HG02759 (cell line): ENCODE measurements at regions not wholly inside any gene's neighbourhood (a gene's known extent, or its start where the extent isn't known, plus 50 kb on each side); places are given as distances from the start of the nearest gene placed in this dataset.
A peak's percentile ranks its signal among the peaks of the same experiment; 100 is the strongest.
"Not testable (repeated sequence)": the region's sequence is repeated elsewhere in the genome, so short reads cannot be mapped to it uniquely, and the experiment has no call there.

Experiments
- ATAC-seq: cut with Tn5 transposase; IDR thresholded peaks from one replicate; pipeline ENCODE4 v1.9.1; 2021; ENCODE audit warnings: mild to moderate bottlenecking, moderate library complexity; ENCODE audit not compliant: unreplicated experiment

- peak; percentile 74 for ATAC-seq
These were observed 160.4 kb downstream of the CPEB2 start for GRCh38 chr4:15162465-15163283.

- no peak for ATAC-seq
These were observed 161.0 kb downstream of the CPEB2 start for GRCh38 chr4:15163284-15163645.

- ATAC-seq: no peak
These were observed 162.3 kb downstream of the CPEB2 start for GRCh38 chr4:15164571-15164970.

DNA sequence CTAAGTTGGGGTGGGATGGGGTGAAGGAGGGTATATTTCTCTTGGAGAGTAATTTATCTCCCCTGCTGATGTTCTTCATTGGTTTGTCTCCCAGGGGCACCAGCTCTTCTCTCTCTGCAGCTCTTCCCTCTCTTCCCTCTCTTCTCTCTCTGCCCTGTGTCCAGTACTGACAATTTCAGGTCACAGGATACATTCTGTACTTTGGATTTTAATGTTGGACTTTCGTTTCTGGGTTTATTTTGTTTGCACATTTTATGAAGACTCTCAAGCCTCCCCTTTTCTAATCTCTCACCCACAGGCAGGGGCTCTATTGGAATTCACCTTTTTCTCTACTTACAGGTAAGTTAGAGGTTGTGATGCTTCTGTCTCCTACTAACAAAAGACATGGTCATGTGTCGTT is 165.5 kb downstream of the CPEB2 start:
- ATAC-seq: no peak

- no peak for ATAC-seq
These were observed 166.5 kb downstream of the CPEB2 start for GRCh38 chr4:15168759-15169158.

GRCh38 chr4:15171725-15172124 is 169.4 kb downstream of the CPEB2 start:
- no peak for ATAC-seq

DNA sequence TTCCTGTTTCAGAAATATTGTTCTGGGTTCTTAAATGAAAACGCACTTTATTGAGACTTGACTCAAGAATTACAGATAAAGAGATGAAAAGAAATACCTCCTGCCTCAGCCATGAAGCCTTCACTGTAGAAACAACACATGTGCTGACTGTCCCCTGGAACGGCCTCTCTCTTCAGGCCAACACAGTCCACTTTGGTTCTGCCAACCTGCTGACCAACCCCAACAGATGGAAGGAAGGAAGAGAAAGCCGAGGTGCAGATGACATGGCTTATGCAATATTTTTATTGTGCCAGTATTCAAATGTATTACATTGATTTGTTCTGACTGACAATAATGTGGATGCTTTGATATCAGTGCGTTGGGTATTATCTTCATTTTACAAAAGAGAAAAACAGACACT is 171.0 kb downstream of the CPEB2 start:
- no peak for ATAC-seq

GRCh38 chr4:15174168-15174567 is 171.9 kb downstream of the CPEB2 start:
- not testable (repeated sequence) for ATAC-seq

DNA sequence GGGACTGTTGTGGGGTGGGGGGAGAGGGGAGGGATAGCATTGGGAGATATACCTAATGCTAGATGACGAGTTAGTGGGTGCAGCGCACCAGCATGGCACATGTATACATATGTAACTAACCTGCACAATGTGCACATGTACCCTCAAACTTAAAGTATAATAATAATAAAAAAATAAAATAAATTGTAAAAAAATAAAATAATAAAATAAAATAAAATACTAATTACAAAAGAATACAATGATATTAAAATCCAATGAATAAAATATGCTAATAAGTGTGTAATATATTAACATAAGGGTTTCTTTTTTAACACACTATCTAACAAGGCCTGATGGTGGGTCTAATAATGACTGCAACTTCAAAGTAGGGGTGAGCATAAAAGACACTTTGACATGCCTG is 177.6 kb downstream of the CPEB2 start:
- not testable (repeated sequence) for ATAC-seq

DNA sequence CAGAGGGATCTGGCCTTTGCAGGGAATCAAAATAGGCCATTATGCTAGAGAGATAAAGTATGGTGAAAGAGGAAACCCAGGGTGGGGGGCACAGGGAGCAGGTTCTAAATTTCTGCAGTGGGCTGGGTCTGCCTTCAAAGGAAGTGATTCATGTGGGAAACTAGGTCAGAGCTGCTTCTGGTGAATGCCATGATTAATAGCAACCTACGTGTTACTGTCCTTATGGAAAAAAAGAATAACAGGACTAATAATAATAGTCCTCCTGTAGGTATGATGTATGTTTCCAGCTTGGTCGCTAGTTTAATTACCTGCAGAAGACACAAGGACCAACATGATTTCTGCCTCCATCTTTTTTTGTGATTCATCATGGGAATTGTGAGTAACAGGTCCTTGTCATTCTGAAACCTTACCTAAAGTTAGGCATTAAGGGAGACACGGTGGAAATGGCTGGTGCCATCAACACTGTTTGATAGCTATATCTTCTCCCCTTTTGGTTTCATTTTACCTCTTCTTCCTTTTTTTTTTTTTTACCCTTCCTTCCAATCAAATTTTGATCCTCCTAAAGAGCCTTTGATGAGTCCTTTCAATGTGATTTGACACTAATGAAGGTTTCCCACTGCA is 180.4 kb downstream of the CPEB2 start:
- peak; percentile 88 for ATAC-seq

GRCh38 chr4:15186149-15186548 is 183.9 kb downstream of the CPEB2 start:
- ATAC-seq: no peak

GRCh38 chr4:15186806-15187205 is 184.5 kb downstream of the CPEB2 start:
- no peak for ATAC-seq

DNA sequence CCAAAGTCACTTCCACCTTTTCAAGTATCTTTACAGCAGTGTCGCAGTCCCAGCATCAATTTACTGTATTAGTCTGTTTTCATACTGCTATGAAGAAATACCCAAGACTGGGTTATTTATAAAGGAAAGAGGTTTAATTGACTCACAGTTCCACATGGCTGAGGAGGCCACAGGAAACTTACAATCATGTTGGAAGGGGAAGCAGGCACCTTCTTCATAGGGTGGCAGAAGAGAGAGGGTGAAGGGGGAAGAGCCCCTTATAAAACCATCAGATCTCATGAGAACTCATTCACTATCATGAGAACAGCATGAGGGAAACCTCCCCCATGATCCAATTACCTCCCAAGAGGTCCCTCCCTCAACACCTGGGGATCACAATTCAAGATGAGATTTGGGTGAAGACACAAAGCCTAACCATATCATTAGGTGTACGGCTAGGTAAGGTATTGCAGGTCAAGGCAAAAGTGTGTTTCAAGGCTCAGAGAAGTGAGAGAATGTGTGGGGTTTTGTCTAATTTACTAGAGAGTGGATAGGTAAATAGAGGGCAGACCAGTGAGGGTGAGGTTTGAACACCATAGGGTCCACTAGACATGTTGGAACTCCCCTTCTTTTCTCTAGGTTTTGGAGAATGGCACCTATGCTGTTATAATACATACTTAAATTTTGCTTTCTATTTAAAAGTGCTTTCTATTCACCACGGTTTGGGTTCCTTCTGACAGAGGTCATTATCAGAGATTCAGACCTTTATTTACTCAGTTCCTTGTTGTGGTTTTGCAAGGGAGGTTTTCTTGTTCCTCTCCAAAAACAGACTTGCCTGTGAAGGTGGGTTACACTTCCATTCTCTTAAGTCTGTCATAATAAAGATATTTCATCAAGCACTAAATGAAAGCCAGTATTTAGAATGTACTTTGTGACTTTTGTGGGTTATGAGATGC is 186.6 kb downstream of the CPEB2 start:
- ATAC-seq: peak; percentile 59

DNA sequence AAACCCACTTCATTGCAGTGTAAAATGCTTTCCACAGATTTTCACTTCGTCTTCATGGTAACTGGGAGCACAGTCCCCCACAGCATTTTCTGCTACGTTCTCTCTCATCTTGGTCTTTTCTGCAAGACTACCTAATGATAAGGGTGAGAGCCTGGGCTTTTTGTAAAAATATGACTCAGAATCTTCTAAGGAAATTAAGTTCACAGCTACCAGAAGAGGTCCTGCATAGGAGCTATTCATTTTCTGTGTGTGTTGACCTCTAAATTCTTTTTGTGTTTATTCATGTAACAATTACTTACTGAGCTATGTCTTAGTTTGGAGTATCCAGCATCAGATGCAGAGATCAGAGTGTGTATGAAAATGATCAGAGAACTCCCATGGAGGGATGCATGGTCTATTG is 192.2 kb downstream of the CPEB2 start:
- ATAC-seq: no peak

DNA sequence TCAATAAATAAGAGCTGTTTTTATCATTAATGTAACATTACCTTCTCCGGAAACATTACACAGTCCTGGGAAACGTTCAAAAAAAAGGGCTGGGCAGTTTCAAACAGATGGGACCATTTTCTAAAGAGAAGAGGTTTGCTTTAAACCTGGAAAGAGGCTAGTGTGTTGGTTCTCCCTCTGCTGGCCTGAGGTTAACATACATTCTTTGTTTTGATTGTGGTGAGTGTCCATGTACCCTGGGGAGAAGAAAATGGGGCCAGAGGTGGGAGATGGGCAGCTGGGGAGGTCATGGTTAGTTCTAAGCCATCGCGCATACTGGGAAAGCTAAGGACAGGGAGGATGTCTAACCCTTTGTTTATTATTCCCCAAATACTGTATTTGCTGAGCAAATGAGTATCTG is 194.7 kb downstream of the CPEB2 start:
- ATAC-seq: no peak

- no peak for ATAC-seq
These were observed 195.9 kb downstream of the CPEB2 start for GRCh38 chr4:15198070-15198727.

DNA sequence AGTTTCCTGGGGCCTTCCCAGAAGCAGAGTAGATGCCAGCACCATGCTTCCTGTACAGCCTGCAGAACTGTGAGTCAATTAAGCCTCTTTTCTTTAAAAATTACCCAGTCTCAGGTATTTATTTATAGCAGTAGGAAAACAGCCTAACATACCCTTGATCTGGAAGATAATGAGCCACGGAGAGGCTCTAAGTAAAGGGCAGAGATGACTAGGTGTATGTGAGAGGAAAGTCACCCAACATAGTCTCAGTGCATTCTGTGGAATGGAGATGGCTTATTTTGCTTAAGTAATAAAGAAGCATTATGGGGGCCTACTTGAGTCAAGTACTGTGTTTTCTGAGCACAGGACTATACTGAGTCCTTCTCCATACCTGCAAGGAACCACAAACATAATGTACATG is 199.5 kb downstream of the CPEB2 start:
- ATAC-seq: no peak

GRCh38 chr4:15202481-15202880 is 200.2 kb downstream of the CPEB2 start:
- ATAC-seq: no peak

- not testable (repeated sequence) for ATAC-seq
These were observed 204.2 kb downstream of the CPEB2 start for GRCh38 chr4:15206526-15206925.

- no peak for ATAC-seq
These were observed 211.2 kb downstream of the CPEB2 start for GRCh38 chr4:15213302-15213970.
